Keratinocyte (primary cell): ENCODE measurements at regions not wholly inside any gene's neighbourhood (a gene's known extent, or its start where the extent isn't known, plus 50 kb on each side); places are given as distances from the start of the nearest gene placed in this dataset.

Experiments used
- DNase-seq: peaks from one replicate; pipeline ENCODE4 v3.0.0-alpha.2; 2011; ENCODE audit warnings: low read depth, missing footprints, low spot score
- FAIRE-seq: peaks from 2 replicates; lab custom pipeline; 2011; peaks lifted over from hg19 to GRCh38; lab: Jason Lieb, UNC
- H2AFZ ChIP-seq: 2 replicates; pipeline ENCODE4 v1.6.0; 2012; ENCODE audit warnings: low read length, control low read depth, inconsistent platforms; ENCODE audit not compliant: control insufficient read depth
- H3K27ac ChIP-seq: 2 replicates; pipeline ENCODE4 v1.5.1; 2011; ENCODE audit warnings: low read length; ENCODE audit not compliant: control insufficient read depth, insufficient read depth
- H3K27me3 ChIP-seq: 3 replicates; pipeline ENCODE4 v1.6.0; 2011; ENCODE audit warnings: low read length; ENCODE audit not compliant: control insufficient read depth, insufficient read depth; ENCODE audit errors: extremely low read depth
- H3K36me3 ChIP-seq, 2 experiments: 2 replicates in 1 of 2; 3 replicates in 1 of 2; pipeline ENCODE4 v1.5.1; 2011; ENCODE audit warnings: low read length in 2 of 2, mild to moderate bottlenecking in 1 of 2; ENCODE audit not compliant: control insufficient read depth in 2 of 2, insufficient read depth in 2 of 2; ENCODE audit errors: extremely low read depth in 1 of 2
- H3K4me1 ChIP-seq: 3 replicates; pipeline ENCODE4 v1.5.1; 2011; ENCODE audit warnings: low read length; ENCODE audit not compliant: control insufficient read depth, insufficient read depth; ENCODE audit errors: extremely low read depth
- H3K4me2 ChIP-seq: 3 replicates; pipeline ENCODE4 v1.6.0; 2011; ENCODE audit warnings: low read depth, low read length; ENCODE audit not compliant: control insufficient read depth, insufficient read depth; ENCODE audit errors: extremely low read depth
- H3K4me3 ChIP-seq, 3 experiments: fragments of 200-600 bp in 1 of 3; sonication (generic) in 1 of 3; 2 replicates in 2 of 3; 3 replicates in 1 of 3; pipeline ENCODE4 v1.5.1; 2011 to 2016; ENCODE audit warnings: low read length in 3 of 3, mild to moderate bottlenecking in 3 of 3, control low read depth in 2 of 3, inconsistent platforms in 1 of 3, low read depth in 1 of 3, mixed read lengths in 1 of 3, mixed run types in 1 of 3, moderate library complexity in 1 of 3; ENCODE audit not compliant: control insufficient read depth in 2 of 3, insufficient read depth in 2 of 3; ENCODE audit errors: extremely low read depth in 1 of 3
- H3K79me2 ChIP-seq: 2 replicates; pipeline ENCODE4 v1.6.0; 2012; ENCODE audit warnings: low read length; ENCODE audit not compliant: control insufficient read depth, insufficient read depth
- H3K9ac ChIP-seq: 3 replicates; pipeline ENCODE4 v1.6.0; 2011; ENCODE audit warnings: low read length; ENCODE audit not compliant: control insufficient read depth, insufficient read depth; ENCODE audit errors: extremely low read depth
- H3K9me1 ChIP-seq: 3 replicates; pipeline ENCODE4 v1.6.0; 2011; ENCODE audit warnings: low read length; ENCODE audit not compliant: control insufficient read depth, insufficient read depth; ENCODE audit errors: extremely low read depth
- H3K9me3 ChIP-seq: 2 replicates; pipeline ENCODE4 v1.5.1; 2012; ENCODE audit warnings: low read depth, low read length; ENCODE audit not compliant: control insufficient read depth
- H4K20me1 ChIP-seq: 3 replicates; pipeline ENCODE4 v1.6.0; 2011; ENCODE audit warnings: low read length; ENCODE audit not compliant: control insufficient read depth, insufficient read depth; ENCODE audit errors: extremely low read depth
- CTCF ChIP-seq, 3 experiments: IDR thresholded peaks in 1 of 3; conservative IDR thresholded peaks in 1 of 3; optimal IDR thresholded peaks in 1 of 3; 2 replicates in 2 of 3; 3 replicates in 1 of 3; pipeline versions ENCODE3 to v1.5.1; 2011; ENCODE audit warnings: low read length in 3 of 3, mild to moderate bottlenecking in 3 of 3, moderate library complexity in 2 of 3, control low read depth in 1 of 3, inconsistent platforms in 1 of 3; ENCODE audit not compliant: insufficient read depth in 2 of 3; ENCODE audit errors: extremely low read depth in 1 of 3
- EZH2 ChIP-seq: IDR thresholded peaks from one replicate; pipeline ENCODE4 v1.6.1; 2012; ENCODE audit warnings: inconsistent platforms, mild to moderate bottlenecking, low read length, moderate library complexity
- dilution Hi-C: fragments of 300-500 bp; cut with MboI; formaldehyde crosslinking; loops from one replicate; pipeline ENCODE4 v1.7.0; 2020; ENCODE audit warnings: low sequenced_read_pairs; ENCODE audit not compliant: extremely low pct_ligation_motif_present

- no peak for FAIRE-seq
- dilution Hi-C loops, result no loop called here
- DNase-seq, result no peak
These were observed 85.2 kb upstream of the PDHA2 start for GRCh38 chr4:95754667-95755066.

GRCh38 chr4:95749204-95749603 is 90.7 kb upstream of the PDHA2 start:
- Histone ChIP-seq H2AFZ (no peak overlapping the region), H3K4me3 (no peak overlapping the region), H3K27me3 (no peaks in the 10 kb centered on the region), H3K36me3 (no peaks in the 10 kb centered on the region), H3K4me2 (no peak overlapping the region), H3K9ac (no peak overlapping the region), H3K9me1 (no peaks in the 10 kb centered on the region), H3K27ac (no peak overlapping the region), H3K79me2 (no peaks in the 10 kb centered on the region), H3K4me1 (no peaks in the 10 kb centered on the region), H3K9me3 (no peaks in the 10 kb centered on the region), H4K20me1 (no peaks in the 10 kb centered on the region)
- FAIRE-seq, result no peak
- no peak for TF ChIP-seq EZH2
- TF ChIP-seq CTCF (optimal IDR thresholded peaks at IDR 0.05 in 1 of 3, IDR thresholded peaks at IDR 0.05 in 1 of 3, conservative IDR thresholded peaks at IDR 0.05 in 1 of 3; ENCODE audit: extremely low read depth in 1 of 3, insufficient read depth in 2 of 3, low read length in 3 of 3), result no peak
- no peak for DNase-seq
- dilution Hi-C loops, result no loop called here

More at GRCh38 chr4:95754667-95755066, 85.2 kb upstream of the PDHA2 start:
- Histone ChIP-seq H3K4me3 (no peak overlapping the region), H3K36me3 (no peaks in the 10 kb centered on the region), H3K9ac (no peak overlapping the region), H3K79me2 (no peaks in the 10 kb centered on the region), H3K27me3 (no peaks in the 10 kb centered on the region), H3K4me1 (no peaks in the 10 kb centered on the region), H2AFZ (no peak overlapping the region), H3K9me3 (no peaks in the 10 kb centered on the region), H3K9me1 (no peaks in the 10 kb centered on the region), H4K20me1 (no peaks in the 10 kb centered on the region), H3K27ac (no peak overlapping the region), H3K4me2 (no peak overlapping the region)
- TF ChIP-seq EZH2 (no peak), CTCF (optimal IDR thresholded peaks at IDR 0.05 in 1 of 3, IDR thresholded peaks at IDR 0.05 in 1 of 3, conservative IDR thresholded peaks at IDR 0.05 in 1 of 3; ENCODE audit: extremely low read depth in 1 of 3, insufficient read depth in 2 of 3, low read length in 3 of 3) (no peak)
